Vagina (tissue), 2 donors: ENCODE measurements at regions not wholly inside any gene's neighbourhood (a gene's known extent, or its start where the extent isn't known, plus 50 kb on each side); places are given as distances from the start of the nearest gene placed in this dataset.

Experiments used
- POLR2A ChIP-seq, 2 donors: fragments of 450-650 bp; IDR thresholded peaks; one replicate each; pipeline ENCODE4 v1.6.1; 2017; ENCODE audit warnings: antibody characterized with exemption in 2 of 2, mild to moderate bottlenecking in 2 of 2, moderate library complexity in 2 of 2
- POLR2AphosphoS5 ChIP-seq, 2 donors: sonication (generic); formaldehyde crosslinking; IDR thresholded peaks; one replicate each; pipeline ENCODE4 v1.9.0; 2017; ENCODE audit warnings: antibody characterized with exemption in 2 of 2, mild to moderate bottlenecking in 2 of 2, low read depth in 1 of 2; ENCODE audit not compliant: insufficient read depth in 1 of 2
- TF ChIP-seq, protein P1 (sequence below), 3 experiments: fragments of 450-650 bp in 2 of 3; fragments of 200-600 bp in 1 of 3; sonication (generic) in 1 of 3; IDR thresholded peaks; one replicate each; pipeline ENCODE4 v1.5.1; 2017 to 2019; ENCODE audit warnings: antibody characterized with exemption in 3 of 3, mild to moderate bottlenecking in 2 of 3, moderate library complexity in 2 of 3

DNA sequence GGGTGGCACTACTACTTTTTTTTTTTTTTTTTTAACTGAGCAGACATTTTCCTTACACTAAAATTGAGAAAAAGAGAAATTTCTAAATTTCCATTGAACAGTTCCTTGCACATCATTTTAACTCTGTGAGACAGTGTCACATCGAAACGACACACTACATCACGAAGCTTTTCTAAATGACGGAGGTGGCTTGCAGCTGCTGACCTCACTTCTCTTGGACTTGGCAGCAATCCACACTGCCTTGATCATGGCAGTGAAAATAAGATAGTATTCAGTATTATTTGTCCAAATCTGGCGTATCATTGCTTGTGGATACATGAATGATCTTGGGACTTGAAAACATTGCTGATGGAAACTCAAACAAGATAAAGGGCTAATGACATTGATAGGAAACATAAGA is 80.3 kb upstream of the CYYR1 start:
- TF ChIP-seq POLR2A (IDR thresholded peaks at IDR 0.05) (no peak), POLR2AphosphoS5 (IDR thresholded peaks at IDR 0.05; ENCODE audit: insufficient read depth in 1 of 2, low read depth in 1 of 2) (no peak)
- TF ChIP-seq, protein P1, sequence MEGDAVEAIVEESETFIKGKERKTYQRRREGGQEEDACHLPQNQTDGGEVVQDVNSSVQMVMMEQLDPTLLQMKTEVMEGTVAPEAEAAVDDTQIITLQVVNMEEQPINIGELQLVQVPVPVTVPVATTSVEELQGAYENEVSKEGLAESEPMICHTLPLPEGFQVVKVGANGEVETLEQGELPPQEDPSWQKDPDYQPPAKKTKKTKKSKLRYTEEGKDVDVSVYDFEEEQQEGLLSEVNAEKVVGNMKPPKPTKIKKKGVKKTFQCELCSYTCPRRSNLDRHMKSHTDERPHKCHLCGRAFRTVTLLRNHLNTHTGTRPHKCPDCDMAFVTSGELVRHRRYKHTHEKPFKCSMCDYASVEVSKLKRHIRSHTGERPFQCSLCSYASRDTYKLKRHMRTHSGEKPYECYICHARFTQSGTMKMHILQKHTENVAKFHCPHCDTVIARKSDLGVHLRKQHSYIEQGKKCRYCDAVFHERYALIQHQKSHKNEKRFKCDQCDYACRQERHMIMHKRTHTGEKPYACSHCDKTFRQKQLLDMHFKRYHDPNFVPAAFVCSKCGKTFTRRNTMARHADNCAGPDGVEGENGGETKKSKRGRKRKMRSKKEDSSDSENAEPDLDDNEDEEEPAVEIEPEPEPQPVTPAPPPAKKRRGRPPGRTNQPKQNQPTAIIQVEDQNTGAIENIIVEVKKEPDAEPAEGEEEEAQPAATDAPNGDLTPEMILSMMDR (IDR thresholded peaks at IDR 0.05) = no peak
